ENCODE measurements at regions not wholly inside any gene's neighbourhood (a gene's known extent, or its start where the extent isn't known, plus 50 kb on each side); places are given as distances from the start of the nearest gene placed in this dataset.
"Not testable (repeated sequence)": the region's sequence is repeated elsewhere in the genome, so short reads cannot be mapped to it uniquely, and the experiment has no call there.

DNA sequence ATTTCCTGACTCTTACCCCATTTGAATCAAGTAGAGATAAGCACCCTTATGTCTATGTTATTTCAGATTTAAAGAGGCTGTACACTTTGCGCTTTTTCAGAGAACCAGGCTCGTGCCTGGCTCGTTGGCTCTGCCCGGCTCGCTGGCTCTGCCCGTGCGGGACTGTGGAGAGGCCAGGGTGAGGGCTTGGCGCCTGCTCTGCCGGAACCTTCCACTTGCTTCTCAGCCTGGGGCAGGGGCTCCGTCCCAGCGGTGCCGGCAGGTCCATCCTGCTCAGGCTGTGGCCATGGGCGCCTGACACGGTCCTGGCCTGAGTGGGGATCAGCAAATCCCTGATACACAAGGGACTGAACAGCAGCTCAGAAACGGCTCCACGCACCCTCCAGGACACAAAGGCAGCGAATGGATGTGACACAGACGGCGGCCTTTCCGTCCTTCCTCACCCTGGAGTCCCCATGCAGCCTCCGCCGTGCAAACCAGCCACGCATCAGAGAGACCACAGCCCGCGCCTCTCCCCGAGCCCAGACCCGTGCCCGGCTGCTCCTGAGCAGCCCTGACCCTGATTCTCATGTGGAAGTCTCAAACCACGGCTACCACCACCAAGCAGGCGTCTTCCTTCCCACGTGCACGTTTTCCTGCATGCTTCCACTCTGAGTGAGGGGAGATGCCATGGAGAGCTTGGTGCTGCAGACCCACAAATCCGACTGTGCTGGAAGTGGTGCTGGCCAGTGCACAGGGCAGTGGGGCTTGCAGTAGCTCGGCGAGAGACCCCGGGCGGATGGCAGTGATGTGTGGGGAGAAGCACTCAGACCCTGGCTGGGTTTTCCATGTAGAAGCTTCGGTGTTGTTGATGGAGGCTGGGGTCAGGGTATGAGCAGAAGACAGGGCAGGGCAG is 233.9 kb downstream of the ERMARD start:
- no peak for DNase-seq (ENCODE audit: low read depth in 2 of 2, low spot score in 1 of 2)

- no peak for DNase-seq (ENCODE audit: low read depth in 2 of 2, low spot score in 1 of 2)
Measured at GRCh38 chr6:169984181-169985120, 233.0 kb downstream of the ERMARD start.

GRCh38 chr6:169983651-169984050 is 232.2 kb downstream of the ERMARD start:
- no peak for DNase-seq (ENCODE audit: low read depth in 2 of 2, low spot score in 1 of 2)

GRCh38 chr6:169982461-169983386 is 231.3 kb downstream of the ERMARD start:
- no peak for DNase-seq (ENCODE audit: low read depth in 2 of 2, low spot score in 1 of 2)

- no peak for DNase-seq (ENCODE audit: low read depth in 2 of 2, low spot score in 1 of 2)
Measured at GRCh38 chr6:169981969-169982368, 230.5 kb downstream of the ERMARD start.

DNA sequence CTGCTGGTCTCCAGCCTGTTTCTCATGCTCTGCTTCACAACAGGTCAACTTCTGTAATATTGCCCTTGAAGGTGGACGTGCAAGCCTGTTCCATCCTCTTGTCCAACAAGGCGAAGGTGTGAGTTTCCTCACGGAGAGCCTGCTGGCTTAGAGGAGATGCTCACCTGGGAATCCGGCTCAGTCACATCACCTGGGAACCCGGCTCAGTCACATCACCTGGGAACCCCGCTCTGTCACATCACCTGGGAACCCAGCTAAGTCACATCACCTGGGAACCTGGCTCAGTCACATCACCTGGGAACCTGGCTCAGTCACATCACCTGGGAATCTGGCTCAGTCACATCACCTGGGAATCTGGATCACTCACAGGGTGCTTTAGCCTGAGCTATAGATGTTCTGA is 230.1 kb downstream of the ERMARD start:
- no peak for DNase-seq (ENCODE audit: low read depth in 2 of 2, low spot score in 1 of 2)

DNA sequence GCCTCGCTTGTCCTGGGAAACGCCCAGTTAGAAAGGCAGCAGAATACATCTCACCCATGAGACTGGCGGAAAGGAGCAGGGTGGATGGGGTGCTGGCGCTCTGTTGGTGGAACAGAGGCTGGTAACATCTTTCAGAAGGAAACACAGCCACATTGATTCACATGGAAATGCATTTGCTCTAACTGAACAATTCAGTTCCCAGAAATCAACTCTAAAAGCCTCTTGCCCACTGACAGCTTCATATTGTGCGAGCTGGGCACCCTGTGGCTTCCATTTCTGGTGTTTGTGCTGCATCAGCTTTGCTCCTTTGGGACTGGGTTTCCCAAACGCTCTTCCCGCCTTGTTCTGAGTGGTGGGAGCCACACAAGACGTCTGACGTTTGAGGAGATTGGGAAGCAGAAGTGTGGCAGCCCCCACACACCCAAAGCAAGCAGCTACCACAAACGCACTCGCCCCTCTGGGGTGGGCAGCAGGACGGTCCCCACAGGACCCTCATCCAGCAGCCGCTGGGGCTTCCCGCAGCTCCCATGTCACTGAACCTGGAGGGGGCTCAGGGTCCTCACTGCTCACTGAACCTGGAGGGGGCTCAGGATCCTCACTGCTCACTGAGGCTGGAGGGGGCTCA is 229.5 kb downstream of the ERMARD start:
- DNase-seq (ENCODE audit: low read depth in 2 of 2, low spot score in 1 of 2), result no peak

DNA sequence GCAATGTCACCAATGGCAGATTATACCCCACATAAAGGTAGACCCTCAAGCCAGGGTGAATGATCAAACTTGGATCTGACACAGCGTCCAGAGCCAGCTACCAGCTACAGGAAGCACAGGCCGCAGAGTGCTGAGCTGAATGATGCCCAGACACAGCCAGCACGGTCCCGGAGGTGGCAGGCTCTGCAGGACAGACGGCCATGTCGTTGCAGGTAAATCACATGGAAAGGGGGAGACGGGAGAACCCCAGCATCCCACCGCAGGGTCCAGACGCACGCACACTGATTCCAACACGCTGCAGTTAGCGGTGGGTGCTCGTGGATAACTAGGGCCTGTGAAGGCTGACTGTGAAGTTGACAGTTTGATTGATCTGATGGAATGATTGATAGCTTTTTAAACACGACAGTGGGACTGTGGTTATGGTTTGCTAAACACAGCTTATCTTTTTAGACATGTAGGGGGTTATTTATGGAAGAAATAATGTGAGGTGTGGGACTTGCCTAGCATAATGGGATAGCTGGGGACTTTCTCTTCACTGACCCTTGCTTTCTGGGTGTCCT is 228.5 kb downstream of the ERMARD start:
- no peak for DNase-seq (ENCODE audit: low read depth in 2 of 2, low spot score in 1 of 2)

- no peak for DNase-seq (ENCODE audit: low read depth in 2 of 2, low spot score in 1 of 2)
Measured at GRCh38 chr6:169978615-169979161, 227.3 kb downstream of the ERMARD start.

DNA sequence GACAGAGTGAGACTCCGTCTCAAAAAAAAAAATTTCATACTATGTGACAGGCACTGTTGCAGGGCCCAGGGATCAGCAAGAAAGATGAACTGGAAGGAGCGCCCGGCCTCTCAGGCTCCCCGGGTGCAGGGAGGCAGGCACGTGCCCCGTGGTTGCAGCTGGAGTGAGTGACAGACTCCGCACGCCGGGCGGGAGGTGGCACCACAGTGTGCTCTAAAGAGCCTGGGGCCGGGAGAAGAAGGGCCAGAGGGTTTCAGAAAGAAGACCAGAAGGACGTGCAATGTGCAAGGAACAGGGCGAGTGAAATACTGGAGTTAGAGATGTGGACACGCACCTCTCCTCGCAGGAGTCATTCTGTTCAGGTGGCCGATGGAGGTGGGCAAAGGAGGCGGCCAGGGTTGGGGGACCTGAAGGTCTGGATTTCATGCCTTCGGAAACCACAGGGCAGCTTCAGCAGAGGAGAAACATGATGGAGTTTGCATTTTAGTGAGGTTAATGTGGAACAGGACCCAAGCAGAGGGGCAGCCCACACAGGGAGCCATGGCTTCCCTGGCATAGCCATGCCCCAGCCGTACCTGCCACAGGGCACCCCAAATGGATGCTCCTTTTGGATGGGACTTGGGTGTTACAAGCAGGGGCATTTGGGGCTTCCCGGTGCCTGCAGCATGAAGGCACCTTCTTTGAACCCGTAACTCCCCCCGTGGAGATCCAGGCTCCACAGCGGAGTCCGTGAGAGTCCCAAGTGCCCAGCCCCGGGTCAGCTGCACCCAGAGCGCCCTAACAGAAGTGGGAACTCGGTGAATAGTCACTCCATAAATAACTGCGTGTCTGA is 226.2 kb downstream of the ERMARD start:
- DNase-seq (ENCODE audit: low read depth in 2 of 2, low spot score in 1 of 2), result no peak

GRCh38 chr6:169976301-169977081 is 225.1 kb downstream of the ERMARD start:
- no peak for DNase-seq (ENCODE audit: low read depth in 2 of 2, low spot score in 1 of 2)

DNA sequence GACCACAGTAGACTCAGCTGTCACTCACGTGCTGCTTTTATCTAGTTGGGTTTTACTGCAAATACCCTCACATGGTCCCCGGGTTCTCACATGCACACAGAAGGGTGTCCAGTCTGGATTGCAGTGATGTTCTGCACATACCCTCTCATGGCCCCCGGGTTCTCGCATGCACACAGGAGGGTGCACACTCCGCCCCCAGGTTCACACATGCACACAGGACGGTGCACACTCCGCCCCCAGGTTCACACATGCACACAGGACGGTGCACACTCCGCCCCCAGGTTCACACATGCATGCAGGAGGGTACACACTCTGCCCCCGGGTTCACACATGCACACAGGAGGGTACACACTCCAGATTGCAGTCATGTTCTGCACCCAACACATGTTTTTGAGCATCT is 224.3 kb downstream of the ERMARD start:
- DNase-seq (ENCODE audit: low read depth in 2 of 2, low spot score in 1 of 2), result no peak

- no peak for DNase-seq (ENCODE audit: low read depth in 2 of 2, low spot score in 1 of 2)
Measured at GRCh38 chr6:169975286-169975685, 223.9 kb downstream of the ERMARD start.

- DNase-seq (ENCODE audit: low read depth in 2 of 2, low spot score in 1 of 2), result no peak
Measured at GRCh38 chr6:169974663-169975062, 223.2 kb downstream of the ERMARD start.

GRCh38 chr6:169973588-169974467 is 222.4 kb downstream of the ERMARD start:
- not testable (repeated sequence) for DNase-seq (ENCODE audit: low read depth in 2 of 2, low spot score in 1 of 2)

- no peak for DNase-seq (ENCODE audit: low read depth in 2 of 2, low spot score in 1 of 2)
Measured at GRCh38 chr6:169972736-169973135, 221.3 kb downstream of the ERMARD start.

- DNase-seq (ENCODE audit: low read depth in 2 of 2, low spot score in 1 of 2), result no peak
Measured at GRCh38 chr6:169972101-169972651, 220.8 kb downstream of the ERMARD start.

Data from stimulated activated CD8-positive, alpha-beta memory T cell treated with anti-CD3 and anti-CD28 coated beads, Interleukin-4, amount 100 ng/mL, for 1 hour (primary cell).